ENCODE measurements at regions not wholly inside any gene's neighbourhood (a gene's known extent, or its start where the extent isn't known, plus 50 kb on each side); places are given as distances from the start of the nearest gene placed in this dataset.
"Not testable (repeated sequence)": the region's sequence is repeated elsewhere in the genome, so short reads cannot be mapped to it uniquely, and the experiment has no call there.

DNA sequence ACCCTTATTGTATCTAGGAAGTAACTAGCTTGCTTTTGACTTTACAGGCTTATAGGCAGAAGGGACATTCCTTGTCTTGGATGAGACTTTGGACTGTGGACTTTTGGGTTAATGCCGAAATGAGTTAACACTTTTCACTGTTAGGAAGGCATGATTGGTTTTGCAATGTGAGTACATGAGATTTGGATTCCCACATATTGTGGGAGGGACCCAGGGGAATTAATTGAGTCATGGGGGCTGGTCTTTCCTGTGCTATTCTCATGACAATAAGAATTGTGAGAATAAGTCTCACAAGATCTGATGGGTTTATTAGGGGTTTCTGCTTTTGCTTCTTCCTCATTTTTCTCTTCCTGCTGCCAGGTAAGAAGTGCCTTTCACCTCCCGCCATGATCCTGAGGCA lies 417.5 kb downstream of the HINT1 start:
- in situ Hi-C loops (cut with HindIII; ENCODE audit: low sequenced_read_pairs), result no loop called here
- no peak overlapping the region for H3K4me3 ChIP-seq (ENCODE audit: low read depth, low read length)
- DNase-seq (ENCODE audit: low read depth, low spot score), result no peak
- TF ChIP-seq, protein P1, sequence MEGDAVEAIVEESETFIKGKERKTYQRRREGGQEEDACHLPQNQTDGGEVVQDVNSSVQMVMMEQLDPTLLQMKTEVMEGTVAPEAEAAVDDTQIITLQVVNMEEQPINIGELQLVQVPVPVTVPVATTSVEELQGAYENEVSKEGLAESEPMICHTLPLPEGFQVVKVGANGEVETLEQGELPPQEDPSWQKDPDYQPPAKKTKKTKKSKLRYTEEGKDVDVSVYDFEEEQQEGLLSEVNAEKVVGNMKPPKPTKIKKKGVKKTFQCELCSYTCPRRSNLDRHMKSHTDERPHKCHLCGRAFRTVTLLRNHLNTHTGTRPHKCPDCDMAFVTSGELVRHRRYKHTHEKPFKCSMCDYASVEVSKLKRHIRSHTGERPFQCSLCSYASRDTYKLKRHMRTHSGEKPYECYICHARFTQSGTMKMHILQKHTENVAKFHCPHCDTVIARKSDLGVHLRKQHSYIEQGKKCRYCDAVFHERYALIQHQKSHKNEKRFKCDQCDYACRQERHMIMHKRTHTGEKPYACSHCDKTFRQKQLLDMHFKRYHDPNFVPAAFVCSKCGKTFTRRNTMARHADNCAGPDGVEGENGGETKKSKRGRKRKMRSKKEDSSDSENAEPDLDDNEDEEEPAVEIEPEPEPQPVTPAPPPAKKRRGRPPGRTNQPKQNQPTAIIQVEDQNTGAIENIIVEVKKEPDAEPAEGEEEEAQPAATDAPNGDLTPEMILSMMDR (IDR thresholded peaks at IDR 0.05; ENCODE audit: low read depth, low read length), result no peak

DNA sequence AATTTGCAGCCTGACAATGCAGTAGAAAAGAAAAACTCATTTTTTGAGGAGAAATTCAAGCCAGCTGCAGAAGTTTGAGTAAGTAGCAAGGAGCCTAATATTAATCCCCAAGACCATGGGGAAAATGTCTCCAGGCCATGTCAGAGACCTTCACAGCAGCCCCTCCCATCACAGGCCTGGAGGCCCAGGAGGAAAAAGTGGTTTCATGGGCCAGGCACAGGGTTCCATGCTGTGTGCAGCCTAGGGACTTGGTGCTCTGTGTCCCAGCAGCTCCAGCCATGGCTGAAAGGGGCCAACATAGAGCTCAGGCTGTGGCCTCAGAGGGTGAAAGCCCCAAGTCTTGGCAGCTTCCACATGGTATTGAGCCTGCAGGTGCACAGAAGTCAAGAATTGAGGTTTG lies 418.4 kb downstream of the HINT1 start:
- in situ Hi-C loops (cut with HindIII; ENCODE audit: low sequenced_read_pairs); H3K4me3 ChIP-seq (ENCODE audit: low read depth, low read length); DNase-seq (ENCODE audit: low read depth, low spot score): not testable (repeated sequence)

DNA sequence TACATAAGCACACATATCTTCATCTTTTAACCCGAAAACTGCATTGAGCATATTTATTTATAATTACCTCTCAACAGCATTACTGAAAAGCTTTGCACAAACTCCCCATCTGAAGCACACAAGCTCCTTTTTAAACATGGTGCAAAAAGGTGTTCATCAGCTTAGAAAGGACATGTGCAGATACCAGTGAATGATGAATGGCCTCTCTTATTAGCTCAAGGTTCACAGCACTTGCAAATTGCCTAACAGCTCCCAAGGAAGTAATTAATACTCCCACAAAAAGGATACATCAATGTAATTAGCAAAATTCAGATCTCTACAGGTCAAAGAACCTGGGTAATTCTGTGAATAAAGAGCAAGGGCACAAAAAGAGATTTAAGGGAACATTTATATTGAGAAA lies 422.0 kb downstream of the HINT1 start:
- TF ChIP-seq, protein P1 (IDR thresholded peaks at IDR 0.05; ENCODE audit: low read depth, low read length), result no peak
- DNase-seq (ENCODE audit: low read depth, low spot score), result no peak
- no peak overlapping the region for H3K4me3 ChIP-seq (ENCODE audit: low read depth, low read length)
- in situ Hi-C loops (cut with HindIII; ENCODE audit: low sequenced_read_pairs), result no loop called here

DNA sequence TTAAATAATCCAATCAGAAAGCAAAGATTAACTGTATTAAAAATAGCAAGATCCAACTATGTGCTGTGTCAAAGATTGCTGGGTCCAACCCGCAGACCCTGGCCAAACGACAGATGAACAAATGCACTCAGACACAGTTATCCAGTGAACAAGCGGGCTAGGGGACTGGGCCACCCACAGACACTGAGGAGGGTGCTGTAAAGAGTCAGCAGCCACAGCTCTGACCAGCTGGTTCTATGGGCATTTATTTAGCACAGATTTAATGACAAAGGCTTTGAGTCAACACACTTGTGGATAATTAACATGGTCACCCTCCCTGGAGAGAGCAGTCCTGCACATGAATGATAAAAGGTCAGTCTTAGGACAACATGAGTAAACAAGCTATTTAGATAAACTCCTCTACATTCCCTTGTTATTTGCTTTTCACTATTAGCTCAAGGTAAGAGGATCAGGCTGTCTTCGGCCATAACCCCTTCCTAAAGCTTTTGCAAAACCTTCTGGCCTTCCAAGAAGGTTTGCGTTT lies 424.9 kb downstream of the HINT1 start:
- DNase-seq (ENCODE audit: low read depth, low spot score), result no peak
- TF ChIP-seq, protein P1 (IDR thresholded peaks at IDR 0.05; ENCODE audit: low read depth, low read length), result no peak
- no peak overlapping the region for H3K4me3 ChIP-seq (ENCODE audit: low read depth, low read length)
- in situ Hi-C loops (cut with HindIII; ENCODE audit: low sequenced_read_pairs), result no loop called here

DNA sequence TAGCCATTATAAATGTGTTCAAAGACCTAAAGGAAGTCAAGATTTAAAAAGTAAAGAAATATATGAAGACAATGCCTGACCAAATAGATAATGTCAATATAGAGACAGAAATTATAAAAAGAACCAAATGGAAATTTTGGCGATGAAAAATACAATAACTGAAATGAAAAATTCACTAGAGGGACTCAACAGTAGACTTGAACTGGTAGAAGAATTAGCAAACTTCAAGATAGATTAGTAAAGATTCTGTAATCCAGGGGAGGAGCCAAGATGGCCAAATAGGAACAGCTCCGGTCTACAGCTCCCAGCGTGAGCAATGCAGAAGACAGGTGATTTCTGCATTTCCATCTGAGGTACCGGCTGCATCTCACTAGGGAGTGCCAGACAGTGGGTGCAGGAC lies 433.2 kb downstream of the HINT1 start:
- in situ Hi-C loops (cut with HindIII; ENCODE audit: low sequenced_read_pairs), result no loop called here
- DNase-seq (ENCODE audit: low read depth, low spot score), result no peak
- TF ChIP-seq, protein P1 (IDR thresholded peaks at IDR 0.05; ENCODE audit: low read depth, low read length), result no peak
- no peak overlapping the region for H3K4me3 ChIP-seq (ENCODE audit: low read depth, low read length)

DNA sequence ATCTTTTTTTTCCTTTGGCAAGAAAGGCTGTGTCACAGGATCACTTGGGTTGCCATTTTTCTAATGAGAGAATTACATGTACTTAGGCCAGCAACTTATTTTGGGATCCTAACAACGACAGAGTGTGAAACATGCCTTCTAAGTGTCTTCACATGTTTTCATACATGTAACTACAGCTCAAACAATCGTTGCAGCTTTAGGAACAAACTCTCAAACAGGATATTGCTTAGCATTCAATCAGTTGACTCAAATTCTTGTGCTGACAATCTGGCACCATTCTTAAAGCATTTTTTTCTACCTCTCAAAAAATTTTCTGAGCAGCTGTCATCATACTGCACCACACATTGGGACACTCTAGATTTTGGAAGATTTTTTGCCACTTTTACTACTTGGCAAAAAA lies 435.5 kb downstream of the HINT1 start:
- in situ Hi-C loops (cut with HindIII; ENCODE audit: low sequenced_read_pairs), result no loop called here

DNA sequence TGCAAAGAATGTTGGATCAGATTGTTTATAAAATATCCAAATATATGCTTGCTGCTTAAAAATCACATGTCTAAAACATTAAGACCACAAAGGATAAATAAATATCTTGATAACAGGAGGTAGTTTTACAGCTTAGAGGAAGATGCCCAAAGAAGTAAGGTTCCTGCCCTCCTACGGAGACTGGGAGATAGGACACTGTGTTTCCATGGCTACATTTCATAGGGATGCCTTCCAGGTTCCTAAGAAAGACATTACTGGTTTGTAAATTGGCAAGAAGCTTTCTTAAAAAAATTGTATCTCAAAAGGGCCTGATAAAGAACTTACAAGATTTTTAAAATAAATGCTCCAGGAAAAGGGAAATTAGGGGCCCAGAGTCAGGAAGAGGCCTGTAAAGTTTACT lies 437.2 kb downstream of the HINT1 start:
- no peak for DNase-seq (ENCODE audit: low read depth, low spot score)
- in situ Hi-C loops (cut with HindIII; ENCODE audit: low sequenced_read_pairs), result no loop called here
- TF ChIP-seq, protein P1 (IDR thresholded peaks at IDR 0.05; ENCODE audit: low read depth, low read length), result no peak
- no peak overlapping the region for H3K4me3 ChIP-seq (ENCODE audit: low read depth, low read length)

More for the DNA sequence above, 435.5 kb downstream of the HINT1 start:
- no peak overlapping the region for H3K4me3 ChIP-seq (ENCODE audit: low read depth, low read length)
- DNase-seq (ENCODE audit: low read depth, low spot score), result no peak
- TF ChIP-seq, protein P1 (IDR thresholded peaks at IDR 0.05; ENCODE audit: low read depth, low read length), result no peak
